HG02798 (cell line): ENCODE measurements at regions not wholly inside any gene's neighbourhood (a gene's known extent, or its start where the extent isn't known, plus 50 kb on each side); places are given as distances from the start of the nearest gene placed in this dataset.

Source experiments
- ATAC-seq: cut with Tn5 transposase; IDR thresholded peaks from one replicate; pipeline ENCODE4 v1.9.1; 2021; ENCODE audit warnings: mild to moderate bottlenecking; ENCODE audit not compliant: unreplicated experiment, poor library complexity

DNA sequence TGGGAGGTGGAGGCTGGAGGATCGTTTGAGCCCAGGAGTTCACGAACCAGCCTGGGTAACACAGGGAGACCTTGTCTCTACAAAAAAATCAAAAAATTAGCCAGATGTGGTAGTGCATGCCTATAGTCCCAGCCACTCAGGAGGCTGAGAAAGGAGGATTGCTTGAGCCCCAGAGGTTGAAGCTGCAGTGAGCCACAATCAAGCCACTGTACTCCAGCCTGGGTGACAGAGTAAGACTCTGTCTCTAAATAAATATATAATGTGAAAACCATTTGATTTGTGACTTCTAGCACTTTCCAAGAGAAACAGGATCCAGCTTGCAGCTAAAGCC lies 459.1 kb downstream of the SOX9 start:
- no peak for ATAC-seq

GRCh38 chr17:72580321-72581127 lies 459.7 kb downstream of the SOX9 start:
- no peak for ATAC-seq

- no peak for ATAC-seq
These were observed 466.3 kb downstream of the SOX9 start for GRCh38 chr17:72587156-72587555.

GRCh38 chr17:72587773-72588511 lies 467.1 kb downstream of the SOX9 start:
- ATAC-seq = no peak

DNA sequence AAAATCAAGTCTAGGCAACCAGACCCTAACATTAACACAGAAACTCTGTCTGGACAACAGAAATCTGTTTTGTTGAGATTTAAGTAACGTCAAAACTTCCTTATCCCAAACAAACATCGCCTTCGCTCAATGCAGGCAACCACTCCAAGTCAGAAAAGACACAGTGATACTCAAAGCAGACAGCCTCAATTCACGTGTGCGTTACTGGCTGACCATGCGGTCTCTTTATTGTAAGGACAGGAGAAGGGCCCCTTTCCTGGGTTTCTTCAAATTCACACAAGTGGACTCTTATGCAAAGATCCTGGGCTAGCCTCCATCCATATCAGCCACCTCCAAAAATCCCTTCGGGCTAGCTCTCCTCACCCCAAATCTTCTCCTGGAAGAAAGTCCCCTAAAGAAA lies 467.7 kb downstream of the SOX9 start:
- no peak for ATAC-seq

GRCh38 chr17:72588961-72589360 lies 468.1 kb downstream of the SOX9 start:
- no peak for ATAC-seq

GRCh38 chr17:72590382-72590781 lies 469.6 kb downstream of the SOX9 start:
- no peak for ATAC-seq

DNA sequence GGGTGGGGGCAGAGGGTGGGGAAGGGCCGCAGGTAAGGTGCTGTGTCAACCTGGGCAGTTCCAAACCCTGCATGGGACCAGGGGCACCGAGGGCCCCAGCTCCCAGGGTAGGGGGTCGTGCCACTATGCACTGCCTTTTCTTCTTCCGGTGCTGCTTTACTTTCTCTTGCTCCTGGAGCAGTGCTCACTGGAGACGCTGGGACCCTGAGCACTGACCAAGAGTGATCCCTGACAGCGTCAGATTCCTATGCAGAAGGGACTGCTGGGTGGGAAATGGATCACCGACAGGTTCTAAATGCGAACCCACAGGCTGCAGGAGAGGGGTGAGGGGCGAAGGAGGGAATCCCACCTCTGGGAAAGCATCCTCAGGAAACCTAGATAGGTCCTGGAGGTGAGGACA lies 470.1 kb downstream of the SOX9 start:
- no peak for ATAC-seq

DNA sequence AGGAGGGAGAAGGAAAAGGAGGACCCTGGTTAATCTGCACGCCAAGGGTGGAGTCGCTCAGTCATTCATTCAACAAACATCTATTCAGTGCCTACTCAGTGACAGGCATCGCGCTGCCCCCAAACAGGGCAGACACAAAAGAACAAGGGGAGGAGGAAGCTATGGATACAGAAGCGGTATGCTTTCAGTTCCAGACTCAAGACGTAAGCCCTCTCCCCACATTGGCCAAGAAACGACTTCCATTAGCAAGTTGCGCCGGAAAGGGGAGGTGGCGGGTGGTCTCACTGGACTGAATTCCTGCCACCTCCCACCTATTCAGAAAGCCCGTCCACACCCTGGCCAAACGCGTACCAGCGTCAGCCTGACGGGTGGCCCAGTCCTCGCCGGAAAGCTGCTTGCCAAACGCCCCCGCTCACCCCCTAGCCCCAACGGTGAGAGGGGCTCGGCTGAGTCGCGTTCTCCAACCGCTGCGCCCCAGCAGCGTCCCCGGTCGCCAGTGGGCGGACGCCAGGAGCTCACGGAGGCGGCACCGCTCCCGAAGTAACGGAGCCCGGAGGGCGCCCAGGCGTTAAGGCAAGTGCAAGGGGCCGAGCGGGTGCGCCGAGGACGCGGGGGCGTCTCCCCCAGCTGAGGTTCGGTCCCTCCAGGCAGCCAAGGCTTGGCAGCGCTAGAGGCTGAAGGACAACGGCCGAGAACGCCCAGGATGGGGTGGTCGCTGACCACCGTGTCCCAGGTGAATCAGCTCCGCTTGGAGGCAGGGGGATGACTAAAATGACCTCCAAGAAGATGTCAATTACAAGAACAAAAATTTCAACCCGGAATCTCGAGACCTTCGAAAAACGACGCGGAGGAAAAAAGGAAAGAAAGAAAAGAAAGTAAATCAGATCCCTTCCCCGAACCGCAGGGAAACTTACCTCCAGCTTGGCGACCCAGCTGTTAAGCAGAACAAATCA lies 470.7 kb downstream of the SOX9 start:
- ATAC-seq = peak; percentile 25

- ATAC-seq = peak; percentile 75
These were observed 471.6 kb downstream of the SOX9 start for GRCh38 chr17:72592242-72592966.

- ATAC-seq = no peak
These were observed 472.1 kb downstream of the SOX9 start for GRCh38 chr17:72592967-72593325.

GRCh38 chr17:72594248-72594647 lies 473.4 kb downstream of the SOX9 start:
- ATAC-seq = no peak
